IMR-90 (cell line): ENCODE measurements at regions not wholly inside any gene's neighbourhood (a gene's known extent, or its start where the extent isn't known, plus 50 kb on each side); places are given as distances from the start of the nearest gene placed in this dataset.

ENCODE experiments used
- ATAC-seq: fragments of 200-7000 bp; cut with Tn5 transposase; 2 replicates; pipeline ENCODE4 v1.9.1; 2020; ENCODE audit warnings: low read depth, mild to moderate bottlenecking, moderate library complexity
- BruUV-seq: library from RNA; stranded (reverse); fragments of 400-500 nt; replicated peaks from 2 replicates; lab custom pipeline; 2021; lab: Mats Ljungman, UMichigan
- CTCF ChIA-PET: fragments of 300-600 bp; formaldehyde crosslinking; extraction: SDS; loops from one replicate; lab custom pipeline; 2021; ENCODE audit warnings: antibody characterized with exemption; lab: Yijun Ruan, JAX
- POLR2A ChIA-PET: fragments of 300-600 bp; sonication (Branson Sonifier 250); formaldehyde crosslinking; loops from one replicate; lab custom pipeline; 2022; ENCODE audit warnings: antibody characterized with exemption; ENCODE audit not compliant: unreplicated experiment; lab: Charles Lee
- DNase-seq: peaks from one replicate; pipeline ENCODE4 v3.0.0; 2013
- H2AFZ ChIP-seq: replicated peaks from 2 replicates; pipeline ENCODE3; 2013; ENCODE audit warnings: low read length, mild to moderate bottlenecking; ENCODE audit not compliant: poor library complexity
- H2AK5ac ChIP-seq: 2 replicates; pipeline ENCODE4 v1.6.1; 2013; ENCODE audit warnings: low read depth, low read length, inconsistent platforms
- H2AK9ac ChIP-seq: replicated peaks from 2 replicates; pipeline ENCODE3; 2013; ENCODE audit warnings: mild to moderate bottlenecking, low read depth, low read length, moderate library complexity; ENCODE audit not compliant: poor library complexity
- H2BK120ac ChIP-seq: 2 replicates; pipeline ENCODE4 v1.6.1; 2013; ENCODE audit warnings: low read depth, low read length, inconsistent platforms
- H2BK15ac ChIP-seq: 3 replicates; pipeline ENCODE4 v1.6.1; 2013; ENCODE audit warnings: low read depth, low read length, inconsistent platforms
- H2BK20ac ChIP-seq: 2 replicates; pipeline ENCODE4 v1.6.1; 2013; ENCODE audit warnings: low read depth, mild to moderate bottlenecking, inconsistent platforms, low read length, moderate library complexity
- H2BK5ac ChIP-seq: 2 replicates; pipeline ENCODE4 v1.6.1; 2013; ENCODE audit warnings: mild to moderate bottlenecking, low read depth, low read length, inconsistent platforms; ENCODE audit not compliant: poor library complexity, severe bottlenecking
- H3K14ac ChIP-seq: replicated peaks from 2 replicates; pipeline ENCODE4 v1.6.1; 2013; ENCODE audit warnings: low read depth, low read length, inconsistent platforms
- H3K18ac ChIP-seq: 2 replicates; pipeline ENCODE4 v1.6.1; 2013; ENCODE audit warnings: low read depth, low read length, control low read depth
- H3K23ac ChIP-seq: 2 replicates; pipeline ENCODE4 v1.6.1; 2013; ENCODE audit warnings: low read depth, low read length, inconsistent platforms
- H3K27ac ChIP-seq: 2 replicates; pipeline ENCODE4 v1.5.1; 2013; ENCODE audit warnings: mild to moderate bottlenecking, control low read depth, low read length; ENCODE audit not compliant: insufficient read depth
- H3K27me3 ChIP-seq: 2 replicates; pipeline ENCODE4 v1.6.1; 2013; ENCODE audit warnings: low read length; ENCODE audit not compliant: control insufficient read depth, insufficient read depth
- H3K36me3 ChIP-seq: 2 replicates; pipeline ENCODE4 v1.6.1; 2013; ENCODE audit warnings: low read length, mixed read lengths; ENCODE audit not compliant: control insufficient read depth, insufficient read depth
- H3K4ac ChIP-seq: 2 replicates; pipeline ENCODE4 v1.6.1; 2013; ENCODE audit warnings: low read depth, low read length, inconsistent platforms
- H3K4me1 ChIP-seq: 2 replicates; pipeline ENCODE4 v1.6.1; 2013; ENCODE audit warnings: low read length, mixed read lengths; ENCODE audit not compliant: control insufficient read depth, insufficient read depth
- H3K4me2 ChIP-seq: 2 replicates; pipeline ENCODE4 v1.6.1; 2013; ENCODE audit warnings: low read depth, mild to moderate bottlenecking, control low read depth, low read length, moderate library complexity
- H3K4me3 ChIP-seq: 2 replicates; pipeline ENCODE4 v1.5.1; 2013; ENCODE audit warnings: low read depth, mild to moderate bottlenecking, control low read depth, low read length, moderate library complexity; ENCODE audit not compliant: insufficient read depth
- H3K56ac ChIP-seq: 2 replicates; pipeline ENCODE4 v1.6.1; 2013; ENCODE audit warnings: low read length, inconsistent platforms; ENCODE audit not compliant: insufficient read depth; ENCODE audit errors: extremely low read depth
- H3K79me1 ChIP-seq, 2 experiments: 2 replicates each; pipeline ENCODE4 v1.6.1; 2013; ENCODE audit warnings: low read length in 2 of 2, inconsistent platforms in 1 of 2, low read depth in 1 of 2
- H3K9ac ChIP-seq: 2 replicates; pipeline ENCODE4 v1.6.1; 2013; ENCODE audit warnings: low read depth, low read length, control low read depth
- H3K9me1 ChIP-seq: 2 replicates; pipeline ENCODE4 v1.6.1; 2013; ENCODE audit warnings: low read length, inconsistent platforms; ENCODE audit not compliant: insufficient read depth
- H3K9me3 ChIP-seq: 2 replicates; pipeline ENCODE4 v1.6.1; 2013; ENCODE audit warnings: low read length; ENCODE audit not compliant: control insufficient read depth, insufficient read depth
- H4K20me1 ChIP-seq: 2 replicates; pipeline ENCODE4 v1.6.1; 2013; ENCODE audit warnings: low read length, inconsistent platforms; ENCODE audit not compliant: insufficient read depth
- H4K5ac ChIP-seq: 2 replicates; pipeline ENCODE4 v1.6.1; 2013; ENCODE audit warnings: mild to moderate bottlenecking, low read depth, low read length, control low read depth
- H4K8ac ChIP-seq, 2 experiments: 2 replicates each; pipeline ENCODE4 v1.6.1; 2013; ENCODE audit warnings: low read depth in 2 of 2, low read length in 2 of 2, control low read depth in 1 of 2, inconsistent platforms in 1 of 2
- H4K91ac ChIP-seq: 2 replicates; pipeline ENCODE4 v1.6.1; 2013; ENCODE audit warnings: low read depth, low read length, inconsistent platforms; ENCODE audit not compliant: insufficient read depth
- BHLHE40 ChIP-seq: fragments of 150-350 bp; IDR thresholded peaks from 2 replicates; pipeline ENCODE4 v1.6.1; 2016; ENCODE audit warnings: mild to moderate bottlenecking, low read depth, low read length
- FOS ChIP-seq: fragments of 150-350 bp; IDR thresholded peaks from 2 replicates; pipeline ENCODE4 v1.6.1; 2016; ENCODE audit warnings: low read depth, low read length
- NFE2L2 ChIP-seq: fragments of 150-350 bp; IDR thresholded peaks from 2 replicates; pipeline ENCODE4 v1.6.1; 2016; ENCODE audit warnings: low read depth, mild to moderate bottlenecking, low read length
- WGBS, 2 experiments: methylation state at CpG; one replicate each; pipeline versions ENCODE4 v1.1.5 to v1.1.7; 2013; ENCODE audit warnings: missing lambda C conversion rate in 2 of 2; ENCODE audit not compliant: insufficient read length in 1 of 2; ENCODE audit errors: extremely low coverage in 2 of 2; 5-methylcytosine and 5-hydroxymethylcytosine counted together
- dilution Hi-C: fragments of 300-500 bp; cut with HindIII; formaldehyde crosslinking; loops from one replicate; pipeline ENCODE4 v1.14.3; 2018; ENCODE audit warnings: low sequenced_read_pairs; ENCODE audit not compliant: unreplicated experiment
- in situ Hi-C: fragments of 300-500 bp; cut with MboI; formaldehyde crosslinking; loops from 3 replicates; pipeline ENCODE4 v1.14.3; 2019; ENCODE audit warnings: low sequenced_read_pairs, inconsistent platforms, mixed read lengths
- intact Hi-C: fragments of 100-400 bp; cut with micrococcal nuclease; formaldehyde crosslinking; loops from 2 replicates; pipeline ENCODE4 v1.10.0; 2022

GRCh38 chr1:30589083-30589482 is 134.3 kb downstream of the MATN1 start:
- POLR2A ChIA-PET: no interaction called here
- H2BK15ac ChIP-seq: no peak overlapping the region
- intact Hi-C loops (no loop called here), in situ Hi-C loops (no loop called here), dilution Hi-C loops (no loop called here)
- H2BK20ac ChIP-seq: no peak overlapping the region
- H2BK120ac ChIP-seq: no peak overlapping the region
- no peak overlapping the region for H3K18ac ChIP-seq
- no peaks in the 10 kb centered on the region for H3K79me1 ChIP-seq
- no peak overlapping the region for H2AFZ ChIP-seq
- no peak overlapping the region for H4K8ac ChIP-seq
- no TSS peak for BruUV-seq
- no peaks in the 10 kb centered on the region for H3K9me1 ChIP-seq
- no peak overlapping the region for H3K4me3 ChIP-seq
- DNase-seq (no peak), ATAC-seq (no peak)
- H3K23ac ChIP-seq: no peak overlapping the region
- no peak overlapping the region for H3K14ac ChIP-seq
- no peak overlapping the region for H3K9ac ChIP-seq
- no peak overlapping the region for H3K56ac ChIP-seq
- H4K5ac ChIP-seq: no peak overlapping the region
- H2AK9ac ChIP-seq: no peak overlapping the region
- H3K27me3 ChIP-seq: no peaks in the 10 kb centered on the region
- H4K20me1 ChIP-seq: no peaks in the 10 kb centered on the region
- H3K4me2 ChIP-seq: no peak overlapping the region
- CTCF ChIA-PET: no interaction called here
- H2BK5ac ChIP-seq: no peak overlapping the region
- H3K36me3 ChIP-seq: no peaks in the 10 kb centered on the region
- no peak overlapping the region for H3K4ac ChIP-seq
- no peak for TF ChIP-seq FOS
- TF ChIP-seq BHLHE40: no peak
- no peak for TF ChIP-seq NFE2L2
- H3K9me3 ChIP-seq: no peaks in the 10 kb centered on the region
- no peaks in the 10 kb centered on the region for H3K4me1 ChIP-seq
- no peak overlapping the region for H3K27ac ChIP-seq
- H4K91ac ChIP-seq: no peak overlapping the region
- WGBS, 2 experiments: 67% methylated on average over 1 of the region's 5 CpGs; no CpG with 5 or more reads in 1 of the 2 experiments
- no peak overlapping the region for H2AK5ac ChIP-seq
